B cell (primary cell): ENCODE measurements at regions not wholly inside any gene's neighbourhood (a gene's known extent, or its start where the extent isn't known, plus 50 kb on each side); places are given as distances from the start of the nearest gene placed in this dataset.
"Not testable (repeated sequence)": the region's sequence is repeated elsewhere in the genome, so short reads cannot be mapped to it uniquely, and the experiment has no call there.

Experiments used
- ATAC-seq: fragments of 200-7000 bp; cut with Tn5 transposase; one replicate; pipeline ENCODE4 v1.10.0; 2021; ENCODE audit warnings: low read depth, mild to moderate bottlenecking, moderate number of reproducible peaks, moderate library complexity
- CTCF ChIA-PET: fragments of 350-600 bp; sonication (Branson Sonifier 250); formaldehyde crosslinking; loops from one replicate; lab custom pipeline; 2021; ENCODE audit warnings: antibody characterized with exemption, inconsistent platforms; lab: Charles Lee
- POLR2A ChIA-PET: fragments of 350-600 bp; sonication (Branson Sonifier 250); formaldehyde crosslinking; loops from one replicate; lab custom pipeline; 2021; ENCODE audit warnings: antibody characterized with exemption; lab: Charles Lee
- DNase-seq: peaks from one replicate; pipeline ENCODE4 v3.0.0; 2013
- H2AFZ ChIP-seq: 2 replicates; pipeline ENCODE4 v1.6.1; 2012; ENCODE audit warnings: mild to moderate bottlenecking, low read depth, low read length; ENCODE audit not compliant: insufficient read depth, poor library complexity, severe bottlenecking
- H3K27ac ChIP-seq, 2 donors: 1 replicate in 1 of 2; 2 replicates in 1 of 2; pipeline ENCODE4 v1.5.1; 2012 to 2013; ENCODE audit warnings: low read length in 2 of 2, mild to moderate bottlenecking in 2 of 2, moderate library complexity in 1 of 2
- H3K27me3 ChIP-seq, 4 experiments: fragments of 200-600 bp in 1 of 4; sonication (generic) in 1 of 4; replicated peaks in 1 of 4; 1 replicate in 2 of 4; 2 replicates in 2 of 4; pipeline versions ENCODE4 v1.6.1 to v1.7.0; 2013 to 2016; ENCODE audit warnings: low read length in 3 of 4, mild to moderate bottlenecking in 2 of 4, mixed read lengths in 1 of 4, moderate library complexity in 1 of 4; ENCODE audit not compliant: insufficient read depth in 4 of 4, control insufficient read depth in 3 of 4; ENCODE audit errors: control extremely low read depth in 1 of 4
- H3K36me3 ChIP-seq, 2 experiments: replicated peaks in 1 of 2; 1 replicate in 1 of 2; 2 replicates in 1 of 2; pipeline versions ENCODE4 v1.6.1 to v1.7.1; 2013; ENCODE audit warnings: low read length in 1 of 2; ENCODE audit not compliant: insufficient read depth in 2 of 2, control insufficient read depth in 1 of 2; ENCODE audit errors: control extremely low read depth in 1 of 2, extremely low read depth in 1 of 2
- H3K4me1 ChIP-seq, 2 donors: fragments of 200-600 bp in 1 of 2; sonication (generic) in 1 of 2; 1 replicate in 1 of 2; 2 replicates in 1 of 2; pipeline versions ENCODE4 v1.5.1 to v1.6.1; 2013 to 2017; ENCODE audit warnings: low read length in 2 of 2; ENCODE audit not compliant: control insufficient read depth in 2 of 2, insufficient read depth in 2 of 2
- H3K4me2 ChIP-seq: replicated peaks from 2 replicates; pipeline ENCODE3; 2012; ENCODE audit warnings: mild to moderate bottlenecking, low read depth, low read length; ENCODE audit not compliant: poor library complexity, severe bottlenecking
- H3K4me3 ChIP-seq, 5 experiments: fragments of 200-600 bp in 1 of 5; sonication (generic) in 1 of 5; 1 replicate in 3 of 5; 2 replicates in 2 of 5; pipeline versions ENCODE4 v1.5.1 to v1.7.0; 2011 to 2016; ENCODE audit warnings: low read length in 4 of 5, mild to moderate bottlenecking in 4 of 5, low read depth in 2 of 5, control low read depth in 1 of 5, moderate library complexity in 1 of 5; ENCODE audit not compliant: insufficient read depth in 1 of 5; ENCODE audit errors: control extremely low read depth in 1 of 5, extremely low read depth in 1 of 5
- H3K79me2 ChIP-seq: fragments of 200-600 bp; sonication (generic); one replicate; pipeline ENCODE4 v1.6.0; 2016; ENCODE audit warnings: low read length; ENCODE audit not compliant: control insufficient read depth, insufficient read depth
- H3K9ac ChIP-seq: fragments of 200-600 bp; sonication (generic); 2 replicates; pipeline ENCODE4 v1.6.1; 2017; ENCODE audit warnings: mild to moderate bottlenecking, low read length, moderate library complexity
- H3K9me3 ChIP-seq, 3 donors: one replicate each; pipeline versions ENCODE4 v1.6.1 to v1.7.1; 2013; ENCODE audit warnings: low read length in 2 of 3; ENCODE audit not compliant: control insufficient read depth in 2 of 3, insufficient read depth in 1 of 3; ENCODE audit errors: control extremely low read depth in 1 of 3
- H4K20me1 ChIP-seq: 2 replicates; pipeline ENCODE4 v1.6.0; 2012; ENCODE audit warnings: mild to moderate bottlenecking, low read length; ENCODE audit not compliant: insufficient read depth, control insufficient read depth, poor library complexity, severe bottlenecking
- H3K27ac Mint-ChIP-seq: one replicate; pipeline ENCODE4 v1.8.0; 2021; ENCODE audit warnings: mixed read lengths
- H3K27me3 Mint-ChIP-seq: one replicate; pipeline ENCODE4 v1.8.0; 2021; ENCODE audit warnings: mixed read lengths
- H3K4me1 Mint-ChIP-seq: one replicate; pipeline ENCODE4 v1.8.0; 2021; ENCODE audit warnings: mixed read lengths
- H3K4me3 Mint-ChIP-seq: one replicate; pipeline ENCODE4 v1.8.0; 2021; ENCODE audit warnings: mixed read lengths
- H3K9me3 Mint-ChIP-seq: one replicate; pipeline ENCODE4 v1.8.0; 2022; ENCODE audit warnings: mixed read lengths; ENCODE audit not compliant: insufficient read depth
- EZH2 ChIP-seq: IDR thresholded peaks from 2 replicates; pipeline ENCODE4 v1.6.1; 2012; ENCODE audit warnings: borderline replicate concordance, low read depth, mild to moderate bottlenecking, moderate library complexity, low read length; ENCODE audit not compliant: insufficient read depth, poor library complexity, severe bottlenecking
- WGBS: methylation state at CpG from one replicate; pipeline ENCODE4 v1.1.5; 2013; ENCODE audit warnings: missing lambda C conversion rate; ENCODE audit not compliant: insufficient coverage; 5-methylcytosine and 5-hydroxymethylcytosine counted together
- intact Hi-C: fragments of 100-400 bp; cut with micrococcal nuclease; formaldehyde crosslinking; loops from one replicate; pipeline ENCODE4 v1.10.0; 2022
- TF ChIP-seq, protein P1 (sequence below): fragments of 200-600 bp; IDR thresholded peaks from one replicate; pipeline ENCODE4 v1.8.0; 2022; ENCODE audit warnings: antibody characterized with exemption, mild to moderate bottlenecking

DNA sequence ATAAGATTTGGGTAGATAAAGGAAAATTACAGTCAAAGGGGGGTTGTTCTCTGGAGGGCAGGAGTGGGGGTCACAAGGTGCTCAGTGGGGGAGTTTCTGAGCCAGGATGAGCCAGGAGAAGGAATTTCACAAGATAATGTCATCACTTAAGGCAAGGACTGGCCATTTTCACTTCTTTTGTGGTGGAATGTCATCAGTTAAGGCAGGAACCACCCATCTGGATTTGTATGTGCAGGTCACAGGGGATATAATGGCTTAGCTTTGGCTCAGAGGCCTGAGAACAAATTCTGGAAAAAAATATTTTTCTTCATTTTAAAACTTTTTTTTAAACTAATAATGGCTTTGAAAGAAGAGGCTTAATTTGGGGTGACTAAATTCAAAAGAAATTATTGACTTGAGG lies 94.5 kb downstream of the ZNF486 start:
- ATAC-seq, H3K4me2 ChIP-seq, H3K27me3 ChIP-seq, H3K79me2 ChIP-seq, H3K9me3 Mint-ChIP-seq, DNase-seq, H3K36me3 ChIP-seq, H3K27ac Mint-ChIP-seq, H3K27me3 Mint-ChIP-seq, H3K4me1 ChIP-seq, H3K9me3 ChIP-seq, H3K27ac ChIP-seq, CTCF ChIA-PET, H2AFZ ChIP-seq, H3K4me3 Mint-ChIP-seq, H4K20me1 ChIP-seq, H3K9ac ChIP-seq, H3K4me3 ChIP-seq, H3K4me1 Mint-ChIP-seq, POLR2A ChIA-PET, intact Hi-C loops: not testable (repeated sequence)

DNA sequence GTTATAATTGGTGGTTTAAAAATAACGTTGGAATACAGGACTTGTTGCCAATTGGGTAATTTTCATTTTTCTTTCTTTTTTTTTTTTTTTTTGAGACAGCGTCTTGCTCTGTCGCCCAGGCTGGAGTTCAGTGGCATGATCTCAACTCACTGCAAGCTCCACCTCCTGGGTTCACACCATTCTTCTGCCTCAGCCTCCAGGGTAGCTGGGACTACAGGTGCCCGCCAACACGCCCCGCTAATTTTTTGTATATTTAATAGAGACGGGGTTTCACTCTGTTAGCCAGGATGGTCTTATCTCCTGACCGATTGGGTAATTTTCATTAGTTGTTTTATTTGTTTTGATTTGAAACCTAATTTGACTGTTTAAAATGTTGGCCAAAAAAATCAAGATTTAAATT lies 93.7 kb downstream of the ZNF486 start:
- POLR2A ChIA-PET, H3K27me3 ChIP-seq, H4K20me1 ChIP-seq, H3K4me1 Mint-ChIP-seq, H3K9ac ChIP-seq, H3K4me3 ChIP-seq, intact Hi-C loops, H3K27ac Mint-ChIP-seq, H3K9me3 Mint-ChIP-seq, H2AFZ ChIP-seq, H3K4me1 ChIP-seq, H3K79me2 ChIP-seq, DNase-seq, H3K27me3 Mint-ChIP-seq, H3K36me3 ChIP-seq, H3K9me3 ChIP-seq, H3K27ac ChIP-seq, H3K4me3 Mint-ChIP-seq, H3K4me2 ChIP-seq, ATAC-seq, CTCF ChIA-PET: not testable (repeated sequence)
- WGBS: no CpG with 5 or more reads among the region's 8 CpGs

- H4K20me1 ChIP-seq: no peaks in the 10 kb centered on the region
- peaks cover 4% of the 10 kb centered on the region for H3K27me3 Mint-ChIP-seq
- no peak overlapping the region for H3K4me2 ChIP-seq
- peaks cover 2% of the 10 kb centered on the region for H3K4me1 Mint-ChIP-seq
- no peaks in the 10 kb centered on the region for H3K36me3 ChIP-seq
- no peak overlapping the region for H3K9ac ChIP-seq
- H2AFZ ChIP-seq: no peak overlapping the region
- TF ChIP-seq, protein P1, sequence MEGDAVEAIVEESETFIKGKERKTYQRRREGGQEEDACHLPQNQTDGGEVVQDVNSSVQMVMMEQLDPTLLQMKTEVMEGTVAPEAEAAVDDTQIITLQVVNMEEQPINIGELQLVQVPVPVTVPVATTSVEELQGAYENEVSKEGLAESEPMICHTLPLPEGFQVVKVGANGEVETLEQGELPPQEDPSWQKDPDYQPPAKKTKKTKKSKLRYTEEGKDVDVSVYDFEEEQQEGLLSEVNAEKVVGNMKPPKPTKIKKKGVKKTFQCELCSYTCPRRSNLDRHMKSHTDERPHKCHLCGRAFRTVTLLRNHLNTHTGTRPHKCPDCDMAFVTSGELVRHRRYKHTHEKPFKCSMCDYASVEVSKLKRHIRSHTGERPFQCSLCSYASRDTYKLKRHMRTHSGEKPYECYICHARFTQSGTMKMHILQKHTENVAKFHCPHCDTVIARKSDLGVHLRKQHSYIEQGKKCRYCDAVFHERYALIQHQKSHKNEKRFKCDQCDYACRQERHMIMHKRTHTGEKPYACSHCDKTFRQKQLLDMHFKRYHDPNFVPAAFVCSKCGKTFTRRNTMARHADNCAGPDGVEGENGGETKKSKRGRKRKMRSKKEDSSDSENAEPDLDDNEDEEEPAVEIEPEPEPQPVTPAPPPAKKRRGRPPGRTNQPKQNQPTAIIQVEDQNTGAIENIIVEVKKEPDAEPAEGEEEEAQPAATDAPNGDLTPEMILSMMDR: no peak
- no peak for TF ChIP-seq EZH2
- H3K4me3 ChIP-seq: no peak overlapping the region
- H3K79me2 ChIP-seq: no peaks in the 10 kb centered on the region
- no peak overlapping the region for H3K27ac ChIP-seq
- intact Hi-C loops: no loop called here
- H3K4me1 ChIP-seq: no peaks in the 10 kb centered on the region
- H3K27me3 ChIP-seq: no peaks in the 10 kb centered on the region
- whole genome bisulfite sequencing: no CpG with 5 or more reads among the region's 1 CpG
- POLR2A ChIA-PET: no interaction called here
- no peak overlapping the region for H3K4me3 Mint-ChIP-seq
- peaks cover 0 to 9% (median 2%) of the 10 kb centered on the region in 3 donors for H3K9me3 ChIP-seq
- no peak overlapping the region for H3K27ac Mint-ChIP-seq
- DNase-seq: no peak
- ATAC-seq: no peak
- H3K9me3 Mint-ChIP-seq: no peaks in the 10 kb centered on the region
- CTCF ChIA-PET: no interaction called here
Measured at GRCh38 chr19:20259615-20260014, 92.6 kb downstream of the ZNF486 start.
